ENCODE measurements at regions not wholly inside any gene's neighbourhood (a gene's known extent, or its start where the extent isn't known, plus 50 kb on each side); places are given as distances from the start of the nearest gene placed in this dataset.

DNA sequence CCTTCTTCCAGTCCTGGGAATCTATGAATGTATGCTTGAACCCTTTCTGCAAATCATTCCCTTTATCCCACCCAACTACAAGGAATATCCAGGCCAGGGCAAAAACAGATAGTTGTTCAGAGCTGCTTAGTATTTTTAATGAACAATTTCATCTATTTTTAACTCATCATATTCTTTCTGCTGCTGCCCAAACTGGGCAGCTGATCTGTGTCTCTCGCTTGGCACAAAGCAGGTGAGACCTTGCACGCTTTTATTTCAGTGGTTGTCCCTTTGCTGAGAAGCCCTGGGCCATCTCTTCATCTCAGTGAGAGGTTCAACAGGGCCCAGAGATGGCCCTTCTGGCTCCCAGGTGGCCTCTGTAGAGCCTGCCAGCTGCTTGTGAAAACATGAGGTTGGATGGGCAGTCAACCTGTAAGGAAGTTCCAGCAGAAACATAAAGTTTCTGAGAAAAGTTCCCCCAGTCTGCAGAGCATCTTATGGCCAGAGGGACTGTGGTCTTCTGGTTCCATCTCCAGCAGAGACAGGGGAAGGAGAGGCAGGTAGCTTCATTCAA, 57.5 kb downstream of the MYCN start:
- no peak for FAIRE-seq
- DNase-seq (ENCODE audit: low spot score) = no peak

GRCh38 chr2:15996536-15997423, 56.4 kb downstream of the MYCN start:
- FAIRE-seq (no peak), DNase-seq (ENCODE audit: low spot score) (no peak)
